Activated CD4-positive, alpha-beta T cell treated with anti-CD3 and anti-CD28 coated beads, Interleukin-2, amount 50 U/mL, for 4 hours (primary cell): ENCODE measurements at regions not wholly inside any gene's neighbourhood (a gene's known extent, or its start where the extent isn't known, plus 50 kb on each side); places are given as distances from the start of the nearest gene placed in this dataset.

ENCODE experiments used
- DNase-seq, 2 experiments: peaks; one replicate each; pipeline ENCODE4 v3.0.0-alpha.2; 2020

DNA sequence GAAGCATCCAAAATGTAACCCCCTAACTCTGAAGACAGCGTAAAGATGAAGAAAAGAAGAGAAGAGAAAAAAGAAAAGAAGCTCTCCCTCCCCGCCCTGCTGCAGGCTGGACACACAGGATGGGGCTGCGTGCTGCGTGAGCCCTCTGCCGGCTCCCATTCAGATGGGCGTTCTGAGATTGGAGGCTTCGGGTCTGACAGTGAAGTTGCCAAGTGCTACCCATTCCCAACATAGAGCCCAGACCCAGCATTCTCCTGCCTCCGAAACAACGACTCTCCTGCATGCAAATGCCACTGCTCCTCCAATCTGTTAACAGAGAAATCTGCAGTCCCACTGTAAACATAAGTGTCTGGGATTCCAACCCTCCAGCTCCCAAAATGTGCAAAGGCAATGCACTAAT, 234.9 kb downstream of the BCL11A start:
- no peak for DNase-seq

DNA sequence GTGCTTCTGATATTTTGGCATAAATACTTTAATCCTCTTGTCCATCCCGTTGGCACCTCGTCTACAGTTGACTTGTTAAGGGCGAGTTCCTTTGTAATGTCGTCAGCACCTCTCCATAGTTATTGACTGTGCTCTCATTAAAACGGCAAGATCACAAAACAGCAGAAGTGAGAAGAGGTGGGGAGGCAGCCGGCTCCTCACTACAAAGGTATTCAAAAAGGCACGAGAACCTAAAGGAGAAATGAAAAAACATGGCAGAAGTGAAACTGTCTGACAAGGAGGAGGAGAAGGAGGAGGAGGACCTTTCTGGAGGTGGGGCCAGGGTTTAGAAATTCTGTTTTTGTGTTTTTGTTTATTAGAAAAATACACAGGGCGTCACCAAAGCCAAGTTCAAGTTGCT, 235.6 kb downstream of the BCL11A start:
- DNase-seq, result no peak

DNA sequence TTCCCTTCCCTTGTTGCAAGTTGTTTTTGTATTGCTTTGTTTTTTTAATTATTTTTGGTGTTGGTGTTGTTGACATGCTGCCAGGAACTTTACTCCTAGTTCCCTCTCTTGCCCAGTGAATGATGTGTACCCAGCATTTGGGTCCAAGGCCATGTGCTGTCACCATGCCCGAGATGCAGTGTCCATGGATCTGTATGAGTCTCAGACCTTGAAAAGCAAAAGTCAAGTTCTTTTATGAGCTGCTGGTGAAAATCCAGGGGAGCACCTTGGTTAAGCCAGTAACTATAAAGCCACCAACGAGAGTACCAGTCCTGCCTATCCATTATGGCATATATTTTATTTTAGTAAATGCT, 236.4 kb downstream of the BCL11A start:
- no peak for DNase-seq

DNA sequence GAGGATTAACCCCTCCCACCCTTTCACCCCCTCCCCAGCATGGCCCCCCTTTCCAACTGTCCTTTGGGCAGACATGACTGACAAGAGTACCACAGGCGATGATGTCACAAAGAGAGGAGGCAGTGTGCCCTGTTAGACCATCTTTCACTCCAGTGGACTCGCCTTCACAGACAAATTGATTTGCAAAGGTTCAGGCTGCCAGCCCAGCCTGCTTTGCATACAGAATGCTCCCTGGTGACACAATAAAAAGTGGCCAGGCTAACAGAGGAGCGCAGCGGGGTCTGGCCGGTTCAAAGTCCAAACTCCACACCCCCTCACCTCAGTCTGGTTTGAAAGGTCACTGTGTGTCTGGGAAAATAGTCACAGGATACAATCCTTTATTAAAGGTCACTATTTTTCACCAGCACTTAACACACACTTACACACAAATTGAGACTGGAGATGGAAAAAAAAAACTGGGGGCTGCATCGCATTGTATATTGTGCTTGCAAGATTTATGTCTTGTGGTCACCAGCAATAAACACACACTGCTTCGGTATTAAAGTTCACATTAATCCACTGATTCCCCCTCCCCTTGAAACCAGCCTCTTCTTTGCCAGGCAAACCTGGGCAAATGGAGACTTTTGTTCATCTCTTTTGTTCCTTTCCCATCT, 236.9 kb downstream of the BCL11A start:
- no peak for DNase-seq

DNA sequence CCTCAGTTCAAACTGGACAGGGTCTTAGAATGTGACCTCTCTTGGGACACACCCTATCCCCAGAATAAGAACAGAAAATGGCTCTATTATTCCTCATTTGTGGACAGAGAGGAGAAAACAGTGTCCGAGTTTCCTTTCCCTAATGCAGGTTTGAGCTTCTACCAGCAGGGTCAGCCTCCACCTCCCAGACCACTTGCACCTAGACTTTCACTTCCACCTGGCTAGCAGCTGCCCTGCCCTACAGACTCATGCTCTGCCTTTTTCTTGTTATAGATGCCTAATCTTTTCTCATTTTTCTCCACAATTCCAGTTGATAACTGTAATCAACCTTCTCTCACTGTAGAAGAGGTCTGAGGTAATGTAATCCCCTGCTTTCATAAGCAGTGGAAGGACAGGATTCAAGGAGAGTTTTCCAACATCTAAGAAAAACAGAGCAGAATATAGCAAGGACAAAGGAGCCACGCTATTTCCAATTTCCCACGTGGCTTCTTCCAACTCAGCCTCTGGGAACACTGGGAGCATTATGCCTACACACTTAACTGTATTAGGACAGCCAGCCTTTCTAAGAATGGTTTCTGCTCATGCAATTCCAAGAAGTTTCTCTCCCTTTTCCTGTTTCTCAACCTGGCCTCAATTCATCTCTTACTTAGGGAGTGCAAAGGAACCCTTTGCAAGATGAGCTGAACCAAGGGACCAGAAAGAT, 239.8 kb downstream of the BCL11A start:
- no peak for DNase-seq

DNA sequence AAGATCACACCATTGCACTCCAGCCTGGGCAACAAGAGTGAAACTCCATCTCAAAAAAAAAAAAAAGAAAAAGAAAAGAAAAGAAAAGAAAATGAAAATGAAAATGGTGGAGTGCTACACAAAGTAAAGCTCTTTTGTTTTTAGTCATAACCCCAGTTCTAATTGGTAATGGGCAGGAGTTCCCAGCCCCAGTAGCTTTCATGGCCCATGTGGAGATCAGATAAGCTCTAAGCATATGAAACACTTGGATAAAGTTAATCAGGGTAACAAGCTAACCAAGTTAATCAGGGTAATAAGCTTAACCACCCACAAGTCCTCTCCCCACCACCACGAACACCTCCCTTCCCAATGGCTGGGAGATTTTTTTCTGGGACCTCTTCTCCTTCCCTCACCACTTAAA, 240.8 kb downstream of the BCL11A start:
- DNase-seq, result no peak

DNA sequence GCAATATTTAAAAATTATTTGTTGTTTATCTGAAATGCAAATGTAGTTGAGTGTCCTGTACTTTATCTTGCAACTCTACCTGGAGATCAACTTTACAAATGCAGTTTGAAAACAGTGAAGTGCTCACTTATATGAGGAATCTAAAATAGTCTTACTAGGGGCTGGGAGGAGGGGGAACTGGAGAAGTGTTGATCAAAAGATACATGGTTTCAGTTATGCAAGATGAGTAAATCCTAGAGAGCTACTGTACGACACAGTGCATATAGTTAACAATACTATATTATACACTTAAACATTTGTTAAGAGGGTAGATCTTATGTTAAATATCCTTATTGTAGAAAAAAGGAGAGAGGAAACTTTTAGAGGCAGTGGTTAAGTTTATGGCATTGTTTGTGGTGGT, 241.9 kb downstream of the BCL11A start:
- DNase-seq, result no peak

DNA sequence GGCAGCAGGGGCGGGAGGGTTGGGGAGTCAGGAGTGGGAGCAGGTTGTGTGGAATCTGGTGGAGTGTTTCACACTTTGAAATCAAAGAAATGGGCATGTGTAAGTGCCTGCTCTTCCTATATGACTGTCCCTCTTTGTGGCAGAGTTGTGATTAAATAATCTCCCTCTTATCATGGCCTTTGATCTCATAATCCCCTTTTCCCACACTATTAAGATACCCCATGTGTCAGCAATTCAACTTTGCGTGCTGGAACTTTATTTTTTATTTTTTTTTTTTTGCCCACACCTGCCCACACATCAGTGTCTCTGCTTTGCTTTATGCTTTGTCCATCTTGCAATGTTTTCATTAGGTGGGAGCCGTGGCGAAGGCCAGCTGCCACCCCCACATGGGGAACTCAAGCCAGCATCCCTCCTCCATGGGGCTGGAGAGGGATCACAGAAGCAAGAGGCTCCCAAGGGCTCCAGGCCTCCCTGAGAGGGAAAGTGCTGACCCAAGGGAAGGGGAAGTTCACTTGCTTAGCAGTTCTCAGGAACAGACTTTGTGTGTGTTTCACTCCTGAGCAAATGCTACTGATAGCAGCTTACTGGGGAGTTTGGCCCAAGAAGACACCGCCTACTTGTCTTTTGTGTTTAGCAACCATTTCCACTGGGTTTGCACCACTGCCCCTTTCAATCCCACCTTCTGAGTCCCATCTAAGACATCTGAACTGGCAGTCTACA, 243.4 kb downstream of the BCL11A start:
- DNase-seq, result no peak

DNA sequence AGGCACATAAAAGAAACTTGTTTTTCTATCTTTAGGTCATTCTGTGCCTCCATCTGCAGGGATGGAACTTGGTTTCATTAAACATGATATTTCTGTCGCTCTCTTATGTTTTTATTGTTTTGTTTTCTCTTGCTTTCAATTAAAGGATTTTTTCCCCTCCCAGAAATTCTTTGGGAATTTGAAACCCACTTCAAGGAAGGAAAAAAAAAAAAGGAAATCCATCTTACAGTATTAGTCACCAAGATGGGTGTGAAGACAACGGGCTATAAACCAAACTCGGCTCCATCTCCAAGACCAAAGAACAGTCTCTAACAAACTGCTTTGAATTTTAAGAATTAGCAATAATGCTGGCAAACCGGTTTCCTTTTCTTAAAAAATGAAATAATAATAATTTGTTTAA, 244.1 kb downstream of the BCL11A start:
- no peak for DNase-seq

DNA sequence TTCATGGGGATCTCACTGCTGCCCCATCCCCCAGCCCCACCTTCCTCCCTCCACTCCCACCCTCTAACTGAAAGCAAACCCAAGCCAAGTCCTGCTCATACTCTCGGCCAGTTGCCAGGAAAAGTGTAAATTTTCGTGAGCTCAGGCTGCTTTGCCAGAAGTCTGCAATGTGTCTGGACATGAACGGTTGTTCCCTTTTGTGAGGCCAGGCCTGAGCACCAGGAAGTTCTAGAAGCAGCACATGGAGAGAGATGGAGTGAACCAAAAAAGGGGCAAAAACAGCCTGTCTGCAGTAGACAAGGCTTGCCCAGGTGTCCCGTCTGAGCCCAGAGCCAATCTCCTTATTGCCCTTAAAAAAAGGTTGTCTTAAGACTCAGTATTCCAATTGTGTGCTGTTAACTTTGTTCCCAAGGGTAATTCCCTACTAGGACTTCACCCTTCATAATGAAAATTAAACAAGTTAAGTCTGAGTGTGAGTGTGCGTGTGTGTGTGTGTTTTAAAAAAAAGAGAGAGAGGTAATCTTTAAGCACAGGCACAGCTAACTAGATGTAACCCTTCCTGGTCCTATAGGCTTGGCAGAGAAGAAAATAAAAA, 247.1 kb downstream of the BCL11A start:
- DNase-seq, result no peak

DNA sequence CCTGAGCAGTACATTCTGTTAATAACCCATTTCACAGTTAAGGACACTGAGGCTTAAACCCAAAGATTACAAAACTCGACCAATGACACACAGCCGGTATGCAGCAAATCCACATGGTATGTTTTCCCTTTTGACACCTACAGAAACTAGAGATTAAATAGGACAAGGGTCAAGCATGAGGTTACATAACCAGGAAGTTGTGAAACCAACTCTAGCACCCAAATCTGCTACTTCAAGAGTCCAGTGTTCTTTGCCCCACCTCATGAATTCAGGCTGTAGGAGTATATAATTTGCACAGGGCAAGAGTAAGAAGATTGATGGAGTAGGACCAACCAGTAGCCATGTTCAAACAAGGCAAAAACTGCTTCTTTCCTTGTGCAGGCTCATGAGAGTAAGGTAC, 249.8 kb downstream of the BCL11A start:
- no peak for DNase-seq

DNA sequence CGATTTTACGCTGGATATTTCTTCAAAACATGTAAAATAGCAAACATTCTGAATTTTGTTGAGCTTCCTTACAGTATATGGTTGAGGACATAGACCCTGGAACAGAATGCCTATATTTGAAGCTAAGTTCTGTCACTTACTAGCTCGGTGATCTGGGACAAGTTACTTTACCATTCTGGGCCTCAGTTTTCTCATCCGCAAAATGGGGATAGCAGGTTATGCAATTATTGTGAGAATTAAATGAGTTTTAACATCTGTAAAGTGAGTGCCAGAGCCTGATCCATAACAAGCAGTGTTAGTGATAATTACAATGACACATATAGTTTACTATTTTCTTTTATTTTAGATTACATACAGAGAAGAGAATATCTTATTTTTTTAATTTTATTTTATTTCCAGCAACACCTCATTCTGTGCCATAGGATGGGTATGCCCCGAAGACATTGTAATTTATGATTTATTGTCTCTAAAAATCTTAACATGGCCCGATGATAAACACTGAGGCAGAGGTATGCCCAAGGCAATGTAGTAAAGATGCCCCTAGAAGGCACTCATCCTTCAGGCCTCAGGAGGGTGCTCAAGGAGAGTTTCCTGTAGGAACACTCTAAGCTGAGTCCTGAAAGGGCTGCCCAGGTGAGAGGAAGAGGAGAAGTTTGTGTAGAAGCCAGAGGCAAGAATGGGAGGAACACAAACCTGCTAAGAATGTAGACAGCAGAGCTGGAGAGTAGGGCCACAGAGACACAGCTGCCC, 250.9 kb downstream of the BCL11A start:
- DNase-seq, result no peak

DNA sequence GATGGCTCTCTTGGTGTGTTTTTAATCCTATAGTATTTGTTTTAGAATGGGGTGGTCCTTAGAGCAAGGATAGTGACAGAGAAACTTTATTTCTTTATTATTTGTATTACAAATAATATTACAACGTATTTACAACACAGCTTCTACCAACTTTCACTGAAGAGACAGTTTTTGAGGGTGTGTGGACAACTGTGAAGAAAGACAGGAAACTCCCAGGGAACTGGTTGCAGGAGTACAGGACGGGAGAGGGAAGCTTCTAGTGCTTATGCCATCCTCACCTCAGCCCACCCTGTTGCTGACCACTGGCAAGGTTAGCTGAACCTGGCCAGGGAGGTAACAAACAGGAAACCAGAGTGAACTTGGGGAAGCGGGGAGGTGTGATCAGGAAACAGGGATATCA, 251.7 kb downstream of the BCL11A start:
- no peak for DNase-seq

DNA sequence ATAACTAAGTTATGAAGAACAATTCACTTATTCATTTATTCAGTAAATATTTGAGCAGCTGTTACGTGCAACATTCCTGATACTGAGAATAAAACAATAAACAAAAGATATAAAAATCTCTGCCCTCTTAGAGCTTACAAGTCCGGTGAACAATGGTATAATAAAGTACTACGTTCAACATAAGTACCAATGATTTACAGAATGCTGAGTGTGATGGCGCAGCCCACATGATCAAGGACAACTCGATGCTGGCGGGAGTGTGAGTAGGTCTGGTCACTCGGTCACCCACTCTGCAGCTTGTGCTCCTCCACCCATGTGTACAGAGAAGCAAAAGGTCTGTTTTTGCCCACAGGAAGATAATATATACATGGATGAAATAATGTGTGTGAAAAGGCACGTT, 254.3 kb downstream of the BCL11A start:
- no peak for DNase-seq

DNA sequence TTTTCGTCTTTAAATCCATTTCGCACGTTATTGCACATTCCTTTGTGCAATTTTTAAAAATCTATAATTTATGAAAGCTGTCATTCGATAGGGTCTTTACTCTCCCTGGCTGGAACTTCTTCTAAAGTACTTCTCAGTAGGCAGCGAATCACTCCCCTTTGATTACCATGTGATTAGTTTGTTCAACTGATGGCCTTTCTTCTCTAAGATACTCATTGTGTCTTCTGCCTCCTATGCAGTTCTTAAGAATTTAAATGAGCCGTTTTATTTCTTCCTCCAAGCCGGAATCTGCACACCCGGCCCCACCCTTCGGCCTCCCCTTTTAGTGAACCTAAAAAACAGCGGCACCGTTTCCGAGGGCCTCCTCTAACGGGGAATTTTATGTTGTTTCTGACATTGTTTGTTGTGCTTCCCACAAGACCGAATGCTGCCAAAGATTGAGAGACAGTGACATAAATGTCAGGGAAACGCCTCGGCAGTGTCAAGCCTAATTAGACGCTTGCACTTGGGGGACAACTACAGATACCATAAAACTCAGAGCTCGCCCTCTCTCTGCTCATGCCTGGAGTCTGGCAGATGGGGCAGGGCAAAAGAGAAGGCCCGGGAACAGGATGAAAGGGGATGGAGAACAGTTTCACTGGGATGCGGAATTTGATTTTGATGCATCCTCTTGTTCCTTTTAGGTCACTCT, 255.3 kb downstream of the BCL11A start:
- no peak for DNase-seq

DNA sequence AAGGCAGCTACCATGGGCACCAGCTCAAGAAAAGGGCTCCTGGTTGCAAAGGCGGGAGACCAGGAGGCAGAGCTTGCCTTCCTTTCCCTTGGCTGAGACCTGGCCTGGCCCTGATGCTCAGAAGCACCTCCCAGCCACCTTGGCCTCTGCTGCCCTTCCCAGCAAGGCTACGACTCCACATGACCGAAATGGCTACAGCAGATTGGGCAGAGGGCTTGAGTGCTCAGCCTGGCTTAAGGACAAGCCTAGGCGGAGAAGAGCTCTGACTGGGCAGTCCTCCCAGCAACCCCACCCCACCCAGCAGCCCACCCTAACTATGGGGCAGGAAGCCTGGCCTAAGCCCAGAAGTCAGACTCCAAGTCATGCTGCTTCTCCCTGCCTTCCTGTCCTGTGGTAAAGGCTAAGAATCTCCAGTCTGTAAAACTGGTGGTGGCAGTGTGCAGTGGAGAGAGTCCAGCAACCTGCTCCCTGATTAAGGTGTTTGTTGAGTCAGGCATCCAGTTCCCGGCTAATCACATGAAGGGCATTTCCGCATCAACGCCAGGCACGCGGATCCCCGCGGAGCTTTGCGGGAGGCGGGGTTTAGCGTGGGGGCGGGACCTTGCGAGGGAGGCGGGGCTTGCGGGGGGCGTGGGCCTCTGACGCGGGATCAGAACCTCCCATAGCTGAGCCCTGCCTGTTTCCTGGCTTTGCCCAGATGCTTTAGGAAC, 256.0 kb downstream of the BCL11A start:
- no peak for DNase-seq

DNA sequence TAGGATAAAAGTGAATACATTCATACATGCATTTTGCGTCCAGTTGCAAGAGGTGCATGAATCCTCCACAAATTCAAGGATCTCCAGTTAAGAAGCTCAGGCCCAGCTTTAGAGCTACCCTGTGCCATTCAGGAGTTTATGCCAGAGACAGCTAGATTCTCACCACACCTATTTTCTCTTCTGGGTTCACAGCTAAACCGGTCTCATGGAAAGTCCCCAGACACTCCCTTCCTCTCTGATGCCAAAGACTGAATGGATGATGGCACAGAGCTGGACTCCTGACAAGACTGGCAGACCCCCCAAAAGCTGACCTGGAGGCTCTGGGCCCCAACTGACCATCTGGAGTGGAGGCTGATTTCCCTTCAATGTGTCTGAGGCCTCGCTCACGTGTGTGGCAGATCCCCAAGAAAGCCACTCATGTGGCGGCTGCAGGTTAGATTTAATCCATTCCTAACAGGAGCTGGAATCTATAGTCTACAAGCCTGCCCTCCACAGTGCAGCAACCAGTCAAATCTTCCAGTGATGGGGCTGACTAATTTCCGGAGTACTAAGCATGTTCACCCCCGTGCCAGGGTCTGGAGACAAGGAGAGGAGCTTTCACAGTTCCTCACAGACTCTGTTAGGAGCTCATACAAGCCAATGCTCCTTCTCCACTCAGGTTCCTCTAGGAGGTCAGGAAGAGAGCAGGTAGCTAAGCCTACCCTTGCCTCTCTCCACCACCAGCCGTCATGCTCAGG, 257.1 kb downstream of the BCL11A start:
- DNase-seq, result no peak

DNA sequence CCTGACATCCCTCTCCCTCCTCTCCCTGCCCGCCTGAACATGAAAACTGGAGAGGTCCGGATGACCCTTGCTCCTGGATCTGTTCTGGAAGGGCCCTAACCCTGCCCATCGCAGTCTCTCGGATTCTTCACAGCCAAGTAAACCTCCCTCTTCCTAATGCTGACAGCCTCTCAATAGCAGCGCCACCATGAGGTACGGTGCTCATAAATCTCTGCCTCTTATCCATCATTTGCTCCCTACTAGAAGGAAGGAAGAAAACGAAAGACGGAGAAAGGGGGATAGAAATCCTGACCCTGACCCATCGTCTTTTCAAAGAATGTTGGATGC, 257.9 kb downstream of the BCL11A start:
- DNase-seq, result no peak

DNA sequence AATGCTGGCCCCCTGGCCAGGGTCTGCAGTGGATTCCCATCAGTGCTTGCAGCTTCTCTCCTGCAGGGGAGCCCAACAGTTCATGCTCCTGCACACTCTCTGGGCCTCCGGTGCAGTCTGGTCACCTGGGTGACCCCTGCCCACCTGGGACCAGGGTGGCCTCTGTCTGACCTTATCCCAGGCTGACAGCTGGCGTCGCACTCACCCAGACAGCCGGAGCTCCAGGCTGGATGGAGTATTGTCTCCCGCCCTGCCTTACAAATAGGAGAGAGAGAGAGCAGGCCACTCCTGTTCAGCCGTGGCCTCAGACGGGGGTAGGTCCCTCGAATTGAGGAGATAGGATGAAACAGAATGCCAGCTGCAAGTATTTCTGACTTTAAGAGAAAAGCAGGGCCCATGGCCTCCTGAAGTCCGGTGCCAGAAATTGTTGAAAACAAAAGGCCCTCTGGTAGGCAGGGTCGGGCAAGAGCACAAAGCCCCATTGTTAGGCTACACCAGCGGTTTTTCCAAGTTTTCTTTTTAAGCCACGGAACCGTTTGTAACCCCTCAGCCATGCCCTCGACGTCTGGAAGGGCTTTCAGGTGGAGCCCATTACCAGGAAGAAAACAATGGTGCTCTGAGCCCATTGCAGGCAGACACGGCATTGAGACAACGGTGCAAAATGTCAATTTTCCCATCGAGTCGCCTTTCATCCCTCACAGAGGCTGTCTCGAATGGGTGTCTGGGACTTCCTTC, 258.4 kb downstream of the BCL11A start:
- no peak for DNase-seq

DNA sequence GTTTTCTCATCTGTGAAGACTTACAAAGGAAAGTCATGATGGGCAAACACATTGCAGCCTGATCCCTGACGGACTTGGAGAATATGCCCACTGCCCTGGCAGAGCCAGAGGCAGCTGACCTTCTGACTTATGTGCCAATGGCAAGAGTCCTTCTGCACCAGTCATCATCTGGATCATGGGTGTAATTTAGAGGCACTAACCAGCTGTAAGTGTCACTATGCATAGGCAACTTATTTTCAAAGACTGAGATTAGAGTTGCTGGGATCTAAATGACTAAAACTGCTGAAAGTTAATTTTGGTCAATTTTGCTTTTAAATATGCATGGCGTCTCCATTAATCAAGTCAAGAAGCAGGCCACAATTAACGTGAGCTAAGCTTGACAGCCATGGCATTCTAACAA, 261.2 kb downstream of the BCL11A start:
- DNase-seq, result no peak

DNA sequence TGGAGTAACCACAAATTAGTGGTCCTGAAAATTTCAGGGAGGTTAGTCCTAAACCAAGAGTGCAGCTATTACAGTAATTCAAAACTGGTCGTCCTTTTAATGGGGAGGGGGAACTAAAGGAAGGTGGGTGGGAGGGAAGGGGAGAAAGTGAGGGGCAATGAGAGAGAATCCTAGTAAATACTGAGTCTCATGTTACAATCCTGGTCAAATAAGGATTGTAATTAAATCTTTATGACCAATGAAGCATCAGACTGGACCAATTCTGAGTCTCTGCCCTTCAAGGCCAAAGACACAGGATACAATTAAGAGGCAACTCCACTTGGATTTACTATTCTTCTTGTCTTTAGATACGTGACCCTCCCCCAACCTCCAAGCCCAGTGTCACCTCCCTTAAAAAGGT, 262.9 kb downstream of the BCL11A start:
- no peak for DNase-seq
